ENCODE measurements at regions not wholly inside any gene's neighbourhood (a gene's known extent, or its start where the extent isn't known, plus 50 kb on each side); places are given as distances from the start of the nearest gene placed in this dataset.

DNA sequence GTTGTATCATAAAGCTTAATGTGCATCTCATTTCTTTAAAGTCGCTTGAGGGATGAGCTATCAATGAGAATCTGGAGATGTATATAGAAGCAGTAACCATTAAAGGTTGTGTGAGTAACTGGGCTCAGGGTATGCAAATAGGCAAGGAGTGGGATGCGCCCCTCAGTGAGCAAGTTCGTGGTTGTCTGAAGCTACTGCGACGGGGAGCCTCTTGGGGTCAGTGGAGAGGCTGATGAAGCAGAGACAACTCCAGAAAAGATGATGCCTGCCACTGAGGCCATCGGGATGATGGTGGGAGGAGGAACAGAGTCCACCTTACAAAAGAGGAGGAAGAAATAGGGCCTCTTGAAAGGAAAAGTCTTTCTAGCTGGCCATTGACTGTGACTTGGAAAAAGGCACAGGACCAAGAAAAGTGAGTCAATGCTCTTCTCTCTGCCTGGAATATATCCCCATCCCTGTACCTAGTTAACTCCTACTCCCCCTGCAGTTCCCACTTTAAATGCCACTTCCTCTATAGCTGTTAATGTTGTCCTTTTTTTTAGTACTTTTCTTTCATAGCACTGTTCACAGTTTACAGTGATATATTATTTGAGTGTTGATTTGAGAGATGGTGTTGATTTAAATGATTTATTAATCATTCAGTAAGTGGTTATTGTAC, 51.4 kb upstream of the LSM6 start:
- TF ChIP-seq, protein P1, sequence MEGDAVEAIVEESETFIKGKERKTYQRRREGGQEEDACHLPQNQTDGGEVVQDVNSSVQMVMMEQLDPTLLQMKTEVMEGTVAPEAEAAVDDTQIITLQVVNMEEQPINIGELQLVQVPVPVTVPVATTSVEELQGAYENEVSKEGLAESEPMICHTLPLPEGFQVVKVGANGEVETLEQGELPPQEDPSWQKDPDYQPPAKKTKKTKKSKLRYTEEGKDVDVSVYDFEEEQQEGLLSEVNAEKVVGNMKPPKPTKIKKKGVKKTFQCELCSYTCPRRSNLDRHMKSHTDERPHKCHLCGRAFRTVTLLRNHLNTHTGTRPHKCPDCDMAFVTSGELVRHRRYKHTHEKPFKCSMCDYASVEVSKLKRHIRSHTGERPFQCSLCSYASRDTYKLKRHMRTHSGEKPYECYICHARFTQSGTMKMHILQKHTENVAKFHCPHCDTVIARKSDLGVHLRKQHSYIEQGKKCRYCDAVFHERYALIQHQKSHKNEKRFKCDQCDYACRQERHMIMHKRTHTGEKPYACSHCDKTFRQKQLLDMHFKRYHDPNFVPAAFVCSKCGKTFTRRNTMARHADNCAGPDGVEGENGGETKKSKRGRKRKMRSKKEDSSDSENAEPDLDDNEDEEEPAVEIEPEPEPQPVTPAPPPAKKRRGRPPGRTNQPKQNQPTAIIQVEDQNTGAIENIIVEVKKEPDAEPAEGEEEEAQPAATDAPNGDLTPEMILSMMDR (IDR thresholded peaks at IDR 0.05), result no peak
- TF ChIP-seq POLR2A (IDR thresholded peaks at IDR 0.05), result no peak
